ENCODE measurements at regions not wholly inside any gene's neighbourhood (a gene's known extent, or its start where the extent isn't known, plus 50 kb on each side); places are given as distances from the start of the nearest gene placed in this dataset.

- no peak overlapping the region for H3K27ac ChIP-seq (ENCODE audit: insufficient read depth, low read length, poor library complexity, severe bottlenecking)
- ATAC-seq (ENCODE audit: low read depth in 2 of 2) (no peak), DNase-seq (no peak)
- H3K27ac Mint-ChIP-seq, result no peak overlapping the region
- H3K27me3 ChIP-seq (ENCODE audit: control insufficient read depth, insufficient read depth, low read length), result no peaks in the 10 kb centered on the region
- no peaks in the 10 kb centered on the region for H3K36me3 Mint-ChIP-seq
- no peaks in the 10 kb centered on the region for H3K9me3 ChIP-seq (ENCODE audit: control insufficient read depth in 2 of 2, low read length in 2 of 2)
- no peaks in the 10 kb centered on the region for H3K36me3 ChIP-seq (ENCODE audit: control insufficient read depth, insufficient read depth, low read length)
- H3K9me3 Mint-ChIP-seq, result peaks cover 2 to 14% (median 4%) of the 10 kb centered on the region in 7 donors
- H3K4me3 Mint-ChIP-seq, result no peak overlapping the region
- H3K4me1 ChIP-seq (ENCODE audit: control insufficient read depth, insufficient read depth, low read length, poor library complexity, severe bottlenecking), result no peaks in the 10 kb centered on the region
- H3K4me1 Mint-ChIP-seq, result no peaks in the 10 kb centered on the region
- no peak overlapping the region for H3K4me3 ChIP-seq (ENCODE audit: low read depth, low read length)
- H3K27me3 Mint-ChIP-seq, result no peaks in the 10 kb centered on the region
Measured at GRCh38 chr16:6300523-6300922, 1032.1 kb upstream of the RBFOX1 start.

- Mint-ChIP-seq H3K4me1 (no peaks in the 10 kb centered on the region), H3K27me3 (no peaks in the 10 kb centered on the region), H3K4me3 (no peak overlapping the region), H3K27ac (no peak overlapping the region), H3K36me3 (no peaks in the 10 kb centered on the region), H3K9me3 (peaks cover 2 to 15% (median 7%) of the 10 kb centered on the region in 7 donors)
- DNase-seq (no peak), ATAC-seq (ENCODE audit: low read depth in 2 of 2) (no peak)
- Histone ChIP-seq H3K27me3 (ENCODE audit: control insufficient read depth, insufficient read depth, low read length) (no peaks in the 10 kb centered on the region), H3K4me3 (ENCODE audit: low read depth, low read length) (no peak overlapping the region), H3K4me1 (ENCODE audit: control insufficient read depth, insufficient read depth, low read length, poor library complexity, severe bottlenecking) (no peaks in the 10 kb centered on the region), H3K9me3 (ENCODE audit: control insufficient read depth in 2 of 2, low read length in 2 of 2) (no peaks in the 10 kb centered on the region), H3K36me3 (ENCODE audit: control insufficient read depth, insufficient read depth, low read length) (no peaks in the 10 kb centered on the region), H3K27ac (ENCODE audit: insufficient read depth, low read length, poor library complexity, severe bottlenecking) (no peak overlapping the region)
Measured at GRCh38 chr16:6297666-6298410, 1034.8 kb upstream of the RBFOX1 start.

GRCh38 chr16:6286176-6286575, 1046.5 kb upstream of the RBFOX1 start:
- no peak overlapping the region for H3K27ac Mint-ChIP-seq

GRCh38 chr16:6284731-6285130, 1047.9 kb upstream of the RBFOX1 start:
- H3K9me3 Mint-ChIP-seq, result peaks cover 3 to 20% (median 12%) of the 10 kb centered on the region in 7 donors
- no peaks in the 10 kb centered on the region for H3K27me3 Mint-ChIP-seq
- no peak for DNase-seq
- Histone ChIP-seq H3K27me3 (ENCODE audit: control insufficient read depth, insufficient read depth, low read length) (no peaks in the 10 kb centered on the region), H3K4me3 (ENCODE audit: low read depth, low read length) (no peak overlapping the region), H3K9me3 (ENCODE audit: control insufficient read depth in 2 of 2, low read length in 2 of 2) (peaks cover 0 to 8% of the 10 kb centered on the region in 2 experiments), H3K27ac (ENCODE audit: insufficient read depth, low read length, poor library complexity, severe bottlenecking) (no peak overlapping the region), H3K4me1 (ENCODE audit: control insufficient read depth, insufficient read depth, low read length, poor library complexity, severe bottlenecking) (no peaks in the 10 kb centered on the region), H3K36me3 (ENCODE audit: control insufficient read depth, insufficient read depth, low read length) (no peaks in the 10 kb centered on the region)
- no peaks in the 10 kb centered on the region for H3K36me3 Mint-ChIP-seq
- no peak for ATAC-seq (ENCODE audit: low read depth in 2 of 2)
- no peak overlapping the region for H3K27ac Mint-ChIP-seq
- no peaks in the 10 kb centered on the region for H3K4me1 Mint-ChIP-seq
- no peak overlapping the region for H3K4me3 Mint-ChIP-seq

More at GRCh38 chr16:6286176-6286575, 1046.5 kb upstream of the RBFOX1 start:
- H3K36me3 Mint-ChIP-seq, result no peaks in the 10 kb centered on the region
- H3K4me3 ChIP-seq (ENCODE audit: low read depth, low read length), result no peak overlapping the region
- no peaks in the 10 kb centered on the region for H3K36me3 ChIP-seq (ENCODE audit: control insufficient read depth, insufficient read depth, low read length)
- no peaks in the 10 kb centered on the region for H3K27me3 Mint-ChIP-seq
- H3K9me3 ChIP-seq (ENCODE audit: control insufficient read depth in 2 of 2, low read length in 2 of 2), result peaks cover 0 to 8% of the 10 kb centered on the region in 2 experiments
- no peaks in the 10 kb centered on the region for H3K4me1 ChIP-seq (ENCODE audit: control insufficient read depth, insufficient read depth, low read length, poor library complexity, severe bottlenecking)
- H3K9me3 Mint-ChIP-seq, result peaks cover 3 to 30% (median 8%) of the 10 kb centered on the region in 7 donors
- DNase-seq (no peak), ATAC-seq (ENCODE audit: low read depth in 2 of 2) (no peak)
- H3K27ac ChIP-seq (ENCODE audit: insufficient read depth, low read length, poor library complexity, severe bottlenecking), result no peak overlapping the region
- no peak overlapping the region for H3K4me3 Mint-ChIP-seq
- H3K27me3 ChIP-seq (ENCODE audit: control insufficient read depth, insufficient read depth, low read length), result no peaks in the 10 kb centered on the region
- H3K4me1 Mint-ChIP-seq, result no peaks in the 10 kb centered on the region

- H3K27ac ChIP-seq (ENCODE audit: insufficient read depth, low read length, poor library complexity, severe bottlenecking), result no peak overlapping the region
- H3K36me3 ChIP-seq (ENCODE audit: control insufficient read depth, insufficient read depth, low read length), result no peaks in the 10 kb centered on the region
- Mint-ChIP-seq H3K4me1 (no peaks in the 10 kb centered on the region), H3K4me3 (no peak overlapping the region), H3K36me3 (no peaks in the 10 kb centered on the region), H3K27ac (no peak overlapping the region), H3K9me3 (peaks cover 2 to 15% (median 8%) of the 10 kb centered on the region in 7 donors), H3K27me3 (no peaks in the 10 kb centered on the region)
- no peaks in the 10 kb centered on the region for H3K27me3 ChIP-seq (ENCODE audit: control insufficient read depth, insufficient read depth, low read length)
- H3K4me3 ChIP-seq (ENCODE audit: low read depth, low read length), result no peak overlapping the region
- ATAC-seq (ENCODE audit: low read depth in 2 of 2) (no peak), DNase-seq (no peak)
- H3K9me3 ChIP-seq (ENCODE audit: control insufficient read depth in 2 of 2, low read length in 2 of 2), result peaks cover 0 to 8% of the 10 kb centered on the region in 2 experiments
- no peaks in the 10 kb centered on the region for H3K4me1 ChIP-seq (ENCODE audit: control insufficient read depth, insufficient read depth, low read length, poor library complexity, severe bottlenecking)
Measured at GRCh38 chr16:6281994-6282393, 1050.7 kb upstream of the RBFOX1 start.

GRCh38 chr16:6281274-6281673, 1051.4 kb upstream of the RBFOX1 start:
- no peaks in the 10 kb centered on the region for H3K27me3 ChIP-seq (ENCODE audit: control insufficient read depth, insufficient read depth, low read length)
- no peaks in the 10 kb centered on the region for H3K36me3 ChIP-seq (ENCODE audit: control insufficient read depth, insufficient read depth, low read length)
- no peak overlapping the region for H3K27ac Mint-ChIP-seq
- peaks cover 0 to 8% of the 10 kb centered on the region in 2 experiments for H3K9me3 ChIP-seq (ENCODE audit: control insufficient read depth in 2 of 2, low read length in 2 of 2)
- ATAC-seq (ENCODE audit: low read depth in 2 of 2) (no peak), DNase-seq (no peak)
- H3K9me3 Mint-ChIP-seq, result peaks cover 2 to 15% (median 6%) of the 10 kb centered on the region in 7 donors
- no peaks in the 10 kb centered on the region for H3K27me3 Mint-ChIP-seq
- no peak overlapping the region for H3K4me3 Mint-ChIP-seq
- no peaks in the 10 kb centered on the region for H3K36me3 Mint-ChIP-seq
- no peak overlapping the region for H3K4me3 ChIP-seq (ENCODE audit: low read depth, low read length)
- no peaks in the 10 kb centered on the region for H3K4me1 ChIP-seq (ENCODE audit: control insufficient read depth, insufficient read depth, low read length, poor library complexity, severe bottlenecking)
- no peak overlapping the region for H3K27ac ChIP-seq (ENCODE audit: insufficient read depth, low read length, poor library complexity, severe bottlenecking)
- H3K4me1 Mint-ChIP-seq, result no peaks in the 10 kb centered on the region

- DNase-seq (no peak), ATAC-seq (ENCODE audit: low read depth in 2 of 2) (no peak)
- no peak overlapping the region for H3K27ac ChIP-seq (ENCODE audit: insufficient read depth, low read length, poor library complexity, severe bottlenecking)
- H3K27me3 ChIP-seq (ENCODE audit: control insufficient read depth, insufficient read depth, low read length), result no peaks in the 10 kb centered on the region
- Mint-ChIP-seq H3K4me1 (no peaks in the 10 kb centered on the region), H3K27me3 (no peaks in the 10 kb centered on the region), H3K27ac (no peak overlapping the region), H3K4me3 (no peak overlapping the region), H3K9me3 (peaks cover 2 to 15% (median 5%) of the 10 kb centered on the region in 7 donors), H3K36me3 (no peaks in the 10 kb centered on the region)
- H3K4me1 ChIP-seq (ENCODE audit: control insufficient read depth, insufficient read depth, low read length, poor library complexity, severe bottlenecking), result no peaks in the 10 kb centered on the region
- no peak overlapping the region for H3K4me3 ChIP-seq (ENCODE audit: low read depth, low read length)
- no peaks in the 10 kb centered on the region for H3K36me3 ChIP-seq (ENCODE audit: control insufficient read depth, insufficient read depth, low read length)
- peaks cover 0 to 8% of the 10 kb centered on the region in 2 experiments for H3K9me3 ChIP-seq (ENCODE audit: control insufficient read depth in 2 of 2, low read length in 2 of 2)
Measured at GRCh38 chr16:6280055-6280454, 1052.6 kb upstream of the RBFOX1 start.

GRCh38 chr16:6279286-6279685, 1053.4 kb upstream of the RBFOX1 start:
- Histone ChIP-seq H3K9me3 (ENCODE audit: control insufficient read depth in 2 of 2, low read length in 2 of 2) (peaks cover 0 to 8% of the 10 kb centered on the region in 2 experiments), H3K27ac (ENCODE audit: insufficient read depth, low read length, poor library complexity, severe bottlenecking) (no peak overlapping the region), H3K4me3 (ENCODE audit: low read depth, low read length) (no peak overlapping the region), H3K4me1 (ENCODE audit: control insufficient read depth, insufficient read depth, low read length, poor library complexity, severe bottlenecking) (no peaks in the 10 kb centered on the region), H3K36me3 (ENCODE audit: control insufficient read depth, insufficient read depth, low read length) (no peaks in the 10 kb centered on the region), H3K27me3 (ENCODE audit: control insufficient read depth, insufficient read depth, low read length) (no peaks in the 10 kb centered on the region)
- Mint-ChIP-seq H3K27ac (no peak overlapping the region), H3K36me3 (no peaks in the 10 kb centered on the region), H3K4me1 (no peaks in the 10 kb centered on the region), H3K4me3 (no peak overlapping the region), H3K27me3 (no peaks in the 10 kb centered on the region), H3K9me3 (peaks cover 2 to 17% (median 7%) of the 10 kb centered on the region in 7 donors)
- no peak for DNase-seq
- no peak for ATAC-seq (ENCODE audit: low read depth in 2 of 2)
